ENCODE measurements at regions not wholly inside any gene's neighbourhood (a gene's known extent, or its start where the extent isn't known, plus 50 kb on each side); places are given as distances from the start of the nearest gene placed in this dataset.

- DNase-seq (ENCODE audit: low read depth), result no peak
These were observed 51.1 kb upstream of the BEGAIN start for GRCh38 chr14:100638211-100638855.

- no peak for DNase-seq (ENCODE audit: low read depth)
These were observed 52.1 kb upstream of the BEGAIN start for GRCh38 chr14:100639280-100639679.

DNA sequence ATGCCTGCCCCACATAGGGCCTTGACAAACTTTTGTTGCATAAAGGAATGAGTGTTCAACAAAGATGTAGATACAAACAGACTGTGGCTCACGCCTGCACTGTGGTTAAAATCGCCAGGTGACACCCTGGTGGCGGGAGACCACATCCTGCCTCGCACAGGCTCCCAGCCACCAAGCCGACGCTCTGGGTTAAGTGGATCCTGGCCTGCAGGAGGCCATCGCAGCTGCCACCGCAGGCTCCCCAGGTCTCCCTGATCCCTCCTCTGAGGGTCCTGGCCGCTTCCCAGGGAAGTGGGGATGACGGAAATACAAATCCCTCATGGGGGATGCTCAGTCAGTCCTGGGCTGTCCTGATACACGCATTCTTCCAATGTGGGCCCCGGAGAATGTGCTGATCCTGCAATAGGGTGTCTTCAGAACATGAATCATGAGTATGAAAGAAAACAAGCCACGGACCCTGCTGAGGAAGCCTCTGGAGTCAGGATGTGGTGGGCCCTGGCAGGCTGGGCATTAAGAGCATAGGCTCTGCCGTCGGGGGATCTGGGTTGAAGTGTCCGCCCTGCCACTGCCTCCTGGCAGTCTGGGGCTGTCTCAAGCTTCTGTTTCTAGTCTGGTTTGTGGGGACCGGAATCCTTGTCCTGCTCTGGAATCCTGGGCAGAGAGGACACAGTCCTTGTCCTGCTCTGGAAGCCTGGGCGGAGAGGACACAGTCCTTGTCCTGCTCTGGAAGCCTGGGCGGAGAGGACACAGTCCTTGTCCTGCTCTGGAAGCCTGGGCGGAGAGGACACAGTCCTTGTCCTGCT, 53.5 kb upstream of the BEGAIN start:
- DNase-seq (ENCODE audit: low read depth), result peak; percentile 11

- DNase-seq (ENCODE audit: low read depth), result peak; percentile 14
These were observed 54.1 kb upstream of the BEGAIN start for GRCh38 chr14:100641274-100641860.

GRCh38 chr14:100643426-100643825, 56.2 kb upstream of the BEGAIN start:
- DNase-seq (ENCODE audit: low read depth), result no peak

DNA sequence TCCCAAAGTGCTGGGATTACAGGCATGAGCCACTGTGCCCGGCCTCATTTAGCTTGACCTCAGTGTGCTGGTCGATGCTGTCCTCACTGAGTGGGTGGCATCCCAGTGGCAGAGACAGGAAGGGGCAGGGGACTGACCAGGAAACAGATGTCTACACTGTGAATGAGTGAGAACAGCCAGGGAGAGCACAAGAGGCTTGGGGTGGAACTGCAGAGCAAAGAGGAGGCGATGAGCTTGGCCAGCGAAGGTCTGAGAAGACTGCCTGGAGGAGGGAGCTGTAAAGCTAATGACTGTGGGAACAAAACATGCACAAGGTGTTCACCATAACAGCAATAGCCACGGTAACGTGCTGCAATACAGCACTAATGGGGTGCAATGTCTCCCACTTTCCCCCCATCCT, 57.2 kb upstream of the BEGAIN start:
- no peak for DNase-seq (ENCODE audit: low read depth)

GRCh38 chr14:100644784-100645183, 57.6 kb upstream of the BEGAIN start:
- DNase-seq (ENCODE audit: low read depth), result no peak

GRCh38 chr14:100645196-100645981, 58.2 kb upstream of the BEGAIN start:
- DNase-seq (ENCODE audit: low read depth), result peak; percentile 77

DNA sequence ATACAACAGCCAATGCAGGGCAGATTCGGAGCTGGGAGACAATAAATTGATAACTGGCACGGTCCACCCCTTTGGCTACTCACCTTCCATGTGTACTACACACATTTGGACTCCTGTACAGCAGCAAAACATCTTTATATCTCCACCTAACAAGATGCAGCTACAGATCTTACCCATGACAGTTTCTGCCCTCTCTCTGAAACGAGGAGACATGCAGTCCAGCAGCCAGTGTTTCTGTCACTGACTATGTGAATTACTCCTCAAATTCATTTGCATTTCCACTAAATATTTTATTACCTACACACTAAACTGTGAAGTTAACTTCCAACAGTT, 58.7 kb upstream of the BEGAIN start:
- no peak for DNase-seq (ENCODE audit: low read depth)

GRCh38 chr14:100648474-100649172, 61.4 kb upstream of the BEGAIN start:
- no peak for DNase-seq (ENCODE audit: low read depth)

GRCh38 chr14:100649173-100649519, 61.9 kb upstream of the BEGAIN start:
- peak; percentile 80 for DNase-seq (ENCODE audit: low read depth)

DNA sequence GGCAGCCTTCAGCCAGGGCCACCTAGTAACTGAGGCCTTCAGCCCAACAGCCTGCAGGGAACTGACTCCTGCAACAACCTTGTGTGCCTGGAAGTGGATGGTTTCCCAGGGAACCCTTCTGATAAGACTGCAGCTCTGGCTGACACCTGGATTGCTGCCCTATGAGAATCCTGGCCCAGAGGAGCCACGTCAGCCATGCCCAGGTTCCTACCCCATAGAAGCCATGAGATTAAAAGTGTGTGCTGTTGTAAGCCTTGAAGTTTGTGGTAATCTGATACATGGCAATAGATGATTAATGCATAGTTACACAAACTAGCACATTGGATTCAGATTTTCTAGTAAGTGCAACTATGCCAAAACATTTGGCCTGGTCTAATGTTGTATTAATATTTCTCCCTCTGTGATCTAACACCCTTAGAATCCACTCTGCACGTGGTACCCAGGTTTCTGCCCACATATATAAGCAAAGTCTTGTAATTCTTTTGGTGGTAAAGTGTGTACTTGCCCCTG, 64.8 kb upstream of the BEGAIN start:
- peak; percentile 37 for DNase-seq (ENCODE audit: low read depth)

- peak; percentile 52 for DNase-seq (ENCODE audit: low read depth)
These were observed 65.5 kb upstream of the BEGAIN start for GRCh38 chr14:100652744-100653143.

DNA sequence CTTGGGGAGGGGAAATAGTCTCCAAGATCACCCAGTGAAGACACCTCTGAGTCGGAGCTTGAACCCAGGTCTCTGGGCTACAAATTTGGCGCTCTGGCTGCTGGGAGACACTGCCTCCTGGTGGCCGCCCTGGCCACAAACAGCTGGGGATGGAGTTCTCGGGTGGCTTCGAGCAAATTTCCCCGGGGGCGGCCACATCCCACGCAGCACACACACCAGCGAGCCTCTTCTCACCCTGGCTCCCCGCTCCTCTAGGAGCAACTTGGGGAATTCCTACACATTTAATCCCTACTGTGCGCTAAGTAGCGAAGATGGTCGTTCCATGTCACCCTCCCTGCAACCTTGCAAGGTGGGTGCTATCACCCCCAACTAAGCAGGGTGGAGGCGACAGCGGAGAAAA, 66.2 kb upstream of the BEGAIN start:
- no peak for DNase-seq (ENCODE audit: low read depth)

DNA sequence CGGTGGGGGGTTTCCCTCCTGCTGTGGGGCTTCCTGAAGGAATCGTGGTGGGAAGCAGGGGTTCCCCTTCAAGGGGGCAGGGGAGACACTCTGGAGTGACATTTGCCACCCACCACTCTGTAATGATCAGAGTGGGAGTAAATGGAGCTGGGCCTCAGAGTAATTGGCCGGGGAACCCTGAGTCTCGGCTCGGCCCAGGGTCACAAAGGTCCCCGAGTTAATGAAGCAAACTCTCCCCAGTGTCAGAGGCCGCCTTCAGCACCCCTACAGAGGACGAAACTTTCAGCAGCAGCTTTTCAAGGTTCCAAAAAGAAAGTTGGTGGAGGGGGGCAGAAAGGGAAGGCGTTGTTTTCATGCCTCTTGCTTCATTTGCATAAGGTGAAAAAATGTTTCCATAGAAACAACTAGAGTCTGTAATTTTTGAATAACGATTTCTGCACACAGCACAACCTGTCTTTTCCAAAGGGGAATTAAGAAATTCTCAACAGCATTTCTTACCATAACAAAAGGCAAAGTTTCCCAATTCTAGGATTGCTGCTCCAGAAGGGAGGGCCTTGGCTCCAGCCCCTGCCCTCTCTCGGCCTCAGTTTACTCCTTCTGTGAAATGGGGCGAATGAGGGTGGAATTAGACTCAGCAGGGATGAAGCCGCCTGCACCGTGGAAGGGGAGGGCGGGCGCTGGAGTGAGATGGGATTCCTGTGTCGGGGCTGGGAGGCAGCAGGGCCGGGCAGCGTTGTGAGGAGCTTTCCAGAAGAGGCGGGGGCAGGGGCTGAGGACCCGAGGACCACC, 67.0 kb upstream of the BEGAIN start:
- no peak for DNase-seq (ENCODE audit: low read depth)

GRCh38 chr14:100654814-100655740, 67.9 kb upstream of the BEGAIN start:
- DNase-seq (ENCODE audit: low read depth), result no peak

DNA sequence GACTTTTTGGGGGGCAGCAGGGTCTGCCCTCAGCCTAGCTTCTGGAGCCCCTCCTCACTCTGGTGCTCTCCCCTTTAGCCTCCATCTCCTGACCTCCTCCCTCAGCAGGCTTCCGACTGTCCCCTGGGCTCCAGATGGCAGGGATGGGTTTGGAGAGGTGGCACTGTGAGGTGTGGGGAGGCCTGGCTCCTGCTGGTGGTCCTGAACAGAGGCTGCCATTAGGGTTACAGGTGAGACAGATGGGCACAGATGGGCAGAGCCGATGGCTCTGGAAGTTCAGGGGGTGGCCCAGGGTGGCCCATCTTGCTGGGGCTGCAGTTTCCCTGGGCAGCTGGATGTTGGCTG, 68.5 kb upstream of the BEGAIN start:
- no peak for DNase-seq (ENCODE audit: low read depth)

DNA sequence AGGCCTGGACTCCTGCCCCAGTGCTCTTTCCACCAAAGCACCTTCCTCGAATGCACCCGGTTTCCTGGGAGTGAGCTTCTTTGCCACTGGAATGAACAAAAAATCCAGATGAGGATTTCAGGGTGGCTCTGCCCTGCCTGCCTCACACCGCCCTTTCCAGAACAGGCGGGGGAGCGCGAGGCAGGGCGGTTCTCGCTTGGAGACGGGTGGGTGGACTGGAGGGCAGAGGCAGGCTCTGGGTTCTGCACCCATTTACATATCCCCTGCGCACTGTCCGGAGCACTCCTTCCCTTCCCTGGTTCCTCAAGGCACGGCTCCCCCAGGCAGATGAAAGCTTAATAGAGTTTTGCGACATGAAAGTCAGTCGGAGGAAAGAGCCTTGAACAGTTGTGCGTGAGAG, 69.7 kb upstream of the DLK1 start:
- no peak for DNase-seq (ENCODE audit: low read depth)

- no peak for DNase-seq (ENCODE audit: low read depth)
These were observed 68.9 kb upstream of the DLK1 start for GRCh38 chr14:100657780-100658179.
